Stimulated activated naive CD8-positive, alpha-beta T cell treated with anti-CD3 and anti-CD28 coated beads, Interleukin-15, Interleukin-2, amounts not matched to agents 100 ng/mL and 50 ng/mL, for 24 hours (primary cell): ENCODE measurements at regions not wholly inside any gene's neighbourhood (a gene's known extent, or its start where the extent isn't known, plus 50 kb on each side); places are given as distances from the start of the nearest gene placed in this dataset.

Experiments used
- H3K27ac Mint-ChIP-seq: one replicate; pipeline ENCODE4 v1.8.0; 2021; ENCODE audit warnings: mild to moderate bottlenecking, mixed read lengths
- H3K27me3 Mint-ChIP-seq: one replicate; pipeline ENCODE4 v1.8.0; 2021; ENCODE audit warnings: mixed read lengths
- H3K36me3 Mint-ChIP-seq: one replicate; pipeline ENCODE4 v1.8.0; 2021; ENCODE audit warnings: low read depth, mixed read lengths
- H3K4me1 Mint-ChIP-seq: one replicate; pipeline ENCODE4 v1.8.0; 2021; ENCODE audit warnings: low read depth, mixed read lengths
- H3K4me3 Mint-ChIP-seq: one replicate; pipeline ENCODE4 v1.8.0; 2021; ENCODE audit warnings: mild to moderate bottlenecking, mixed read lengths
- H3K9me3 Mint-ChIP-seq: one replicate; pipeline ENCODE4 v1.8.0; 2021; ENCODE audit warnings: mixed read lengths

GRCh38 chr21:38742580-38743260 lies 63.0 kb upstream of the ETS2 start:
- Mint-ChIP-seq H3K36me3 (no peaks in the 10 kb centered on the region), H3K27ac (no peak overlapping the region), H3K4me1 (peaks cover 14% of the 10 kb centered on the region), H3K4me3 (no peak overlapping the region), H3K27me3 (no peaks in the 10 kb centered on the region), H3K9me3 (no peaks in the 10 kb centered on the region)

GRCh38 chr21:38743772-38744529 lies 61.8 kb upstream of the ETS2 start:
- Mint-ChIP-seq H3K9me3 (no peaks in the 10 kb centered on the region), H3K27me3 (no peaks in the 10 kb centered on the region), H3K27ac (no peak overlapping the region), H3K4me3 (no peak overlapping the region), H3K36me3 (no peaks in the 10 kb centered on the region), H3K4me1 (peaks cover 14% of the 10 kb centered on the region)

- Mint-ChIP-seq H3K27ac (no peak overlapping the region), H3K9me3 (no peaks in the 10 kb centered on the region), H3K4me3 (no peak overlapping the region), H3K4me1 (peaks cover 14% of the 10 kb centered on the region), H3K36me3 (no peaks in the 10 kb centered on the region), H3K27me3 (no peaks in the 10 kb centered on the region)
These were observed 60.9 kb upstream of the ETS2 start for GRCh38 chr21:38744861-38745260.

GRCh38 chr21:38747810-38748209 lies 57.9 kb upstream of the ETS2 start:
- H3K36me3 Mint-ChIP-seq = no peaks in the 10 kb centered on the region
- H3K27ac Mint-ChIP-seq = no peak overlapping the region
- H3K4me1 Mint-ChIP-seq = no peaks in the 10 kb centered on the region
- H3K4me3 Mint-ChIP-seq = no peak overlapping the region
- H3K9me3 Mint-ChIP-seq = no peaks in the 10 kb centered on the region
- H3K27me3 Mint-ChIP-seq = peaks cover 5% of the 10 kb centered on the region

- Mint-ChIP-seq H3K4me1 (peaks cover 13% of the 10 kb centered on the region), H3K27ac (no peak overlapping the region), H3K4me3 (no peak overlapping the region), H3K9me3 (no peaks in the 10 kb centered on the region), H3K36me3 (no peaks in the 10 kb centered on the region), H3K27me3 (peaks cover 5% of the 10 kb centered on the region)
These were observed 54.2 kb upstream of the ETS2 start for GRCh38 chr21:38751379-38752050.

- H3K36me3 Mint-ChIP-seq = no peaks in the 10 kb centered on the region
- H3K4me3 Mint-ChIP-seq = no peak overlapping the region
- peaks cover 13% of the 10 kb centered on the region for H3K4me1 Mint-ChIP-seq
- no peak overlapping the region for H3K27ac Mint-ChIP-seq
- H3K27me3 Mint-ChIP-seq = peaks cover 5% of the 10 kb centered on the region
- no peaks in the 10 kb centered on the region for H3K9me3 Mint-ChIP-seq
These were observed 53.7 kb upstream of the ETS2 start for GRCh38 chr21:38752051-38752505.

- H3K9me3 Mint-ChIP-seq = no peaks in the 10 kb centered on the region
- no peak overlapping the region for H3K27ac Mint-ChIP-seq
- peaks cover 5% of the 10 kb centered on the region for H3K27me3 Mint-ChIP-seq
- H3K36me3 Mint-ChIP-seq = no peaks in the 10 kb centered on the region
- no peak overlapping the region for H3K4me3 Mint-ChIP-seq
- H3K4me1 Mint-ChIP-seq = peaks cover 13% of the 10 kb centered on the region
These were observed 52.6 kb upstream of the ETS2 start for GRCh38 chr21:38753114-38753513.

- Mint-ChIP-seq H3K36me3 (no peaks in the 10 kb centered on the region), H3K9me3 (no peaks in the 10 kb centered on the region), H3K4me3 (no peak overlapping the region), H3K27ac (no peak overlapping the region), H3K27me3 (peaks cover 5% of the 10 kb centered on the region), H3K4me1 (peaks cover 13% of the 10 kb centered on the region)
These were observed 52.2 kb upstream of the ETS2 start for GRCh38 chr21:38753557-38753971.
